Tibial nerve (tissue), 4 donors: ENCODE measurements at regions not wholly inside any gene's neighbourhood (a gene's known extent, or its start where the extent isn't known, plus 50 kb on each side); places are given as distances from the start of the nearest gene placed in this dataset.

Source experiments
- CTCF ChIP-seq, 5 experiments: fragments of 200-600 bp in 3 of 5; fragments of 450-650 bp in 2 of 5; sonication (generic) in 3 of 5; IDR thresholded peaks; one replicate each; pipeline ENCODE4 v1.5.1; 2016 to 2019; ENCODE audit warnings: antibody characterized with exemption in 5 of 5, mild to moderate bottlenecking in 3 of 5, moderate library complexity in 2 of 5
- EP300 ChIP-seq, 2 donors: sonication (generic); formaldehyde crosslinking; IDR thresholded peaks; one replicate each; pipeline ENCODE4 v1.6.1; 2017; ENCODE audit warnings: antibody characterized with exemption in 2 of 2, mild to moderate bottlenecking in 1 of 2
- POLR2A ChIP-seq, 2 donors: fragments of 450-650 bp; IDR thresholded peaks; one replicate each; pipeline ENCODE4 v1.6.1; 2017; ENCODE audit warnings: antibody characterized with exemption in 2 of 2, mild to moderate bottlenecking in 2 of 2, moderate library complexity in 2 of 2

- TF ChIP-seq EP300 (IDR thresholded peaks at IDR 0.05) = no peak
- no peak for TF ChIP-seq CTCF (IDR thresholded peaks at IDR 0.05)
- no peak for TF ChIP-seq POLR2A (IDR thresholded peaks at IDR 0.05)
Measured at GRCh38 chr6:4565301-4566250, 210.6 kb upstream of the CDYL start.
